GM18498 (cell line): ENCODE measurements at regions not wholly inside any gene's neighbourhood (a gene's known extent, or its start where the extent isn't known, plus 50 kb on each side); places are given as distances from the start of the nearest gene placed in this dataset.

Source experiments
- ATAC-seq: cut with Tn5 transposase; IDR thresholded peaks from one replicate; pipeline ENCODE4 v1.9.1; 2021; ENCODE audit warnings: mild to moderate bottlenecking, moderate library complexity; ENCODE audit not compliant: unreplicated experiment

- no peak for ATAC-seq
Observed at GRCh38 chr2:9681427-9681817, 50.6 kb upstream of the YWHAQ start.

DNA sequence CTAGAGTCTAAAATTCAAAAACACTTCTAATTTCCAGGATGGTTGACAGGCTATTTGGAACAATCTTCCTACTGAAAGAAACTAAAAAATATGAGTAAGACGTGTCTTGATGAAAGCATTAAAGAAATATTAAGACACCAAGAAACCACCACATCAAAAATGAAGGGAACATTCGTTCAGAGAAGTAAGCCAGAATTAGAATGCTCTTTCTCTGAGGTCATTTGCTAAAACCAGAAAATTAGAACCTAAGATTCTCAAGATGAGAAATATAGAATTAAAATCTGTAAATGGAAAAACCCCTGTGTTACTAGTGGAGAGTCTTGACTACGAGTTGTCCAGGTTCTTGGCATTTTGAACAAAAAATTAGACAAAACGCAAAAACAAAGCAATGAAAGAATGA, 54.8 kb upstream of the YWHAQ start:
- no peak for ATAC-seq

DNA sequence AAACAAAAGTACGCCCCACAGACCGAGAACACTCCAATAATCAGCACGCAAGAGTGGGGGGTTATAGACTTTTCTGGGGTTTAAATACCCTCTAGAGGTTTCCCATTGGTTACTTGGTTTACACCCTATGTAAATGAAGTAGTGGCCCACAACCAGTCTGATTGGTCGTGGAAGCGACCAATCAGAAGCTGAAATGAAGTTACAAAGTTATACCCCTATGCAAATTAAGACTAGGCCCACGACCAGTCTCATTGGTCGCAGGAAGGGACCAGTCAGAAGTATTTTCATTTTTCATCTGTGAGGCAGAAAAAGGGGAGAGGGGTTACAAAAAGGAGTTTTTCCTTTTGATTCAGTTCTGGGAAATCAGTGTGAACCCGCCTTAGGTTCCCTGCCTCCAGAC, 55.3 kb upstream of the YWHAQ start:
- ATAC-seq = no peak

- ATAC-seq = no peak
Observed at GRCh38 chr2:9690252-9690651, 59.5 kb upstream of the YWHAQ start.

DNA sequence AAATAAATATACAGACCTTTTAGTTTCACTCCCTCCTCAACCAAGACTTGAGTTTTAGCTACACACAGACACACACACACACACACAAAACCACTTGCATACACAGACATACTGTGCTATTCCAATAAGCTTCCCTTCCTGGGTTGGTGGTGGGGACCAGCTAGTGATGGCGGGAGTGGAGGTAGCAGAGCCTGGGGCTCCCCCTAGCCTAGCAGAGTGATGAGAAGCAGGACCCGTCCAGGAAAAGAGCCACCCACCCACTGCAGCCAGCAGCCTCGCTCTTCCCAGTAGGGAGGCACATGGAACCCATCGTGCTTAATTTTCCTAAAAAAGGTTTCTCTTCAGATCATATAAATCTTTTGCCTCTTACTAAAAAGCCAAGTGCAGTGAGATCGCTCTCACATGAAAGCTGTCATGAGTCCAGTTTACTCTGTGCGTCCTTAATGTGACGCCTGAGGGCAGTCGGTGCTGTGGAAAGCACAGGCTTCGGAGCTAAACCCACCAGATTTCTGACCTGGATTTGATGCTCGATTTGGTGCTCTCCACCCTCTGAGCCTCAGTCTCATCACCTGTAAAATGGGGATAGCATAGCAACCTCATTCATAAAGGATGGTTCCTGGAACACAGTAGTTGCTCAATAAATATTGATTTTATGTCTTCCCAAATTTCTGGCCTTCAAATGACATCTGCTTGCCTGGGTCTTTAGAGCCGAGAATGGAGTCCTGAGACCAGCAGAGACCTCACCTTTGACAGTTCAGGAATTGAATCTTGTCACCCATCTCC, 60.1 kb upstream of the YWHAQ start:
- ATAC-seq = no peak

DNA sequence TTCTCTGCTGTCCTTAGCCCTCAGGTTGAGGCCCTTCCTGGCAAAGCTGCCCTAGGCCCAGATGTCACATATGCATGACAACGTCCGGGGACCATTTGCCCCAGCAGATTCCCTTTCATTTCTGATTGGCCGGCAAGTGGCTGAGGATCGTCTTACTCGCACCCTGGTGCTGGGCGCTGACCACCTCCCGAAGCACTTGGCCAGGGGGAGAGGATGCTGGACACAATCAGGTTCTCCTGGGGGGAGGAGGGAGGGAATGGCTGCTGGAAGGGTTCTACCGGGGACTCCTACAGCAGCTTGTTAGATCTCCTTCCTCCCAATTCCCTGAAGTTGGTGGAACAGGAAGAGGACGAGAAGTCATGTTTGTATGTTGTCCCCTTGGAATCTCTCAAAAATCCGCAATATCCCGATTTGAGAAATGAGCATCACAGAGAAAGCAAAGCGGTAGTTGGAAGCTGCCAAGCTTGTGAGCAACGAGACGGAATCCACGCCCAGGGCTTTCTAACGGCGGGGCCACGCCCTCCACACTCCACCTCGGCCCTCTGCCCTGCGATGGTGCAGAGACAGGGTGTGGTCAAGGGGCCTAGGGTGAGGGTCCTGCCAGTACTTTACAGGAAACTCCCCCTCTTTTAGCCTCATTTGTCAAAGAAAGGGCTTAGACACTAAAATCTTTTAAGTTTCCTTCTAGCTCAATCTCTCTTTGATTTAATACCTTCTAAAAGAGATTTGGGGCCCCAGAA, 61.8 kb upstream of the YWHAQ start:
- ATAC-seq = no peak

- no peak for ATAC-seq
Observed at GRCh38 chr2:9693196-9693491, 62.3 kb upstream of the YWHAQ start.

DNA sequence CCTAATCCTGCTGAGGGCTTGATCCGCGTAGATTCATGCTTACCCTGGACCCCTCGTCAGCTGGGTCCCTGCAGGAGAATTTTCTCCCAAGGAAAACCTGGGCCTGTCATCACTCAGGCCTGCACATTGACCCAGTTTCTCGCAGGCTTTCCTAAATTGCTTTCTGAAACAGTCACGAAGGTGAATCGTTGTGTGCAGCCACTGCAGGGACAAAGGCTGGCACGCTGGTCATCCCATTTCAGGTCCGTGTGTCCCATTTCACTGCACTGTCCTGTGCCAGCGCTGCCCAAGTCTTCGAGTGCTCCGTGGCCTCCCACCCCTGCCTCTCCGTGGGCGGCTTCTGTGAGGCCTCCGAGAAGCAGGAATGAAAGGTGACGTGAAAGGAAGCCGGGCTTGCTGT, 62.8 kb upstream of the YWHAQ start:
- no peak for ATAC-seq

GRCh38 chr2:9694661-9695234, 64.0 kb upstream of the YWHAQ start:
- ATAC-seq = no peak

- no peak for ATAC-seq
Observed at GRCh38 chr2:9695941-9696340, 65.1 kb upstream of the YWHAQ start.

- ATAC-seq = no peak
Observed at GRCh38 chr2:9696731-9697130, 65.9 kb upstream of the YWHAQ start.

DNA sequence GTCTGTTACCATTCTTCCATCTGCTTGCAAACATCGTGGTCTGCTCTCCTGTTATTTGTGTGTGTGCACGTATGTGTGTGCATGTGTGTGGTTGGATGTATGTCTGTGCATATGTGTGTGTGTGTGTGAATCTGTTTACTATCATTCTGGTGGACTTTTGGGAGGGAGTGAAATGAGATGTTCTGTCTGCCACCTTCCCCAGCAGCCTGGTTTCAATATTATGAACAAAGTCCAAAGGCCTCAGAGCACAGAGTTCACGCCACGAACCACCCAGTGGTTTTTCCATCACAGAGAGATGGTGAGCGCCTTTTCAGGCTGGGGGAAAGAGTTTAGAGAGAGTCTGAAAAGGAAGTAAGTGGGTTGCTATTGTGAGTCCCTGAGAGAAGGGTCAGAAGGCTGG, 67.1 kb upstream of the YWHAQ start:
- ATAC-seq = no peak

DNA sequence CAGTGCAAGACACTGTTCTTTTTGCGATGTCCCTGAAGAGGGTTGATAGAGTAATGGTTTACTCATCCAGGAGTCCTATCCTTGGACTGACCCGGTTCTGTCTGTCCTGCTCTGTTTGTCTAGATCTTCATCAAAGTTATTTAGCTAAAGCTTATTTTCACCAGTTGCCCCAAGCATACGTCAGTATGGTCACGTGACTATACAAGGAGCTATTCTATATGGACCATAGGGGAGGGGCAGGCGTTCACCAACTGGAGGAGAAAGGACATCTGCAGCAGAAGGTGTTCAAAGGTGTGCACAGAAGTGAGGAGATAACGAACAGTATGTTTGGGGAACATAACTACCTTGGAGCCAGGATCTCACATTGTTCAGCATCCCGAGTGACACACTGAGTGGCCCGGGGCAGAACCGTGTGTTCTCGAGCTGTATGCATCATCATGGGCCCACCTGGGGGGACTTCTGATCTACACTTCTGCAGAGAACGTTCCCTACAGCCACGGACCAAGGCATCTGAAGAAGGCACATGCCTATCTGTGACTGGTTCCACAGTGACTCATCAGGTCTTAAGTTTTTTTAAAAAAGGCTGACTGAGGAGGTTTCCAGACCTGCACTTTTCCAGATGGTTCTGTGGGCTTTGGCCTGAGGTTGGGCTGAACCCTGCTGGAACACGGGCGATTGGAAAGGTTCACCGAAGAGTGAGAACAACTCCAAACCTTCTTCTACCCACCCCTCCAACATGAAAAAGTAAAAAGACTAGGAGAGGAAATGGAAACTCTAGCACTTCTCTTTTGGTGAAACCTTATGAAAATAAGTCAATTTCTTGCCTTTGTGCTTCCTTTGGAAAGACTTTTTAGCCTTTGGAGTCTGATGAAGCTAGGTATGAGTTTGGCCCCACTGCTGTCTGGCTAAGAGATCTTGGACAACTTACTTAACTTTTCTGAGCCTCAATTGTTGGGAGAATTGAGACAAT, 68.6 kb upstream of the YWHAQ start:
- no peak for ATAC-seq

- ATAC-seq = no peak
Observed at GRCh38 chr2:9700109-9700495, 69.3 kb upstream of the YWHAQ start.

GRCh38 chr2:9702604-9703084, 71.8 kb upstream of the YWHAQ start:
- ATAC-seq = no peak

DNA sequence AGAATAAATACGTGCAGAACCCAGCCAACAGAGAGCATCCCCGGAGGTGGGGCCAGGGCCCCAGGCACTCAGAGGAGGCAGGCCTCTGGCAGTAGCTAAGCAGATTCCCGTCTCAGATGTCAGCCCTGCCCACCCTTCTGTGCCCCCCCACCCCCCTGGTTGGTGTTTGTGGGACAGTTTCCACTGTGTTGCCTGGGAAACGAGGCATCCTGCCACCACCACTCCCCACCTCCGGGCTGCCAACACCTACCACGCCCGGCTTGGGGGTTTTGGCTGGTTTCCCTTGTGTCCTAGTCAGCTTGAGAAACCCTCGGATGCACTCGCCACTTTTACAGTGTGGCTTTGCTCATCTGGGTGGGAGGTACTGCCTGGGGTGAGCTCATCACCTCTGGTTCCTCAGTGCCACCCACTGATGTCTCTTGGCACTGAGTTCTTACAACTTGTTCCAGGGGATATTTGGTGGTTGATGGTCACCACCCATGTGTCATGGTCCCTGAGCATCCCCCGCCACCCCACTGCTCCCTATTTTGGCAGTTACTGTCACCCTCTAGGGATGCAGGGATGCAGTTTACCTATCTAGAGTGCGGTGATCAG, 72.4 kb upstream of the YWHAQ start:
- ATAC-seq = no peak

GRCh38 chr2:9703701-9704221, 73.0 kb upstream of the YWHAQ start:
- ATAC-seq = no peak

- no peak for ATAC-seq
Observed at GRCh38 chr2:9704600-9704999, 73.8 kb upstream of the YWHAQ start.

DNA sequence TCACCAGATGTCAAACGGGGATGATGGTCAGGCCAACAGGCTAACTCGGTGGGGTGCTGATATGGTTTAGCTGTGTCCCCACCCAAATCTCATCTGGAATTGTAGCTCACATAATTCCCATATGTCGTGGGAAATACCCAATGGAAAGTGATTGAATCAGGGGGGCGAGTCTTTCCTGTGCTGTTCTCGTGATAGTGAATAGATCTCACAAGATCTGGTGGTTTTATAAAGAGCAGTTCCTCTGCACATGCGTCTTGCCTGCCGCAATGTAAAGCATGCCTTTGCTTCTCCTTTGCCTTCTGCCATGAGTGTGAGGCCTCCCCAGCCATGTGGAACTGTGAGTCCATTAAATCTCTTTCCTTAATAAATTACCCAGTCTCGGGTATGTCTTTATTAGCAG, 74.4 kb upstream of the YWHAQ start:
- no peak for ATAC-seq

DNA sequence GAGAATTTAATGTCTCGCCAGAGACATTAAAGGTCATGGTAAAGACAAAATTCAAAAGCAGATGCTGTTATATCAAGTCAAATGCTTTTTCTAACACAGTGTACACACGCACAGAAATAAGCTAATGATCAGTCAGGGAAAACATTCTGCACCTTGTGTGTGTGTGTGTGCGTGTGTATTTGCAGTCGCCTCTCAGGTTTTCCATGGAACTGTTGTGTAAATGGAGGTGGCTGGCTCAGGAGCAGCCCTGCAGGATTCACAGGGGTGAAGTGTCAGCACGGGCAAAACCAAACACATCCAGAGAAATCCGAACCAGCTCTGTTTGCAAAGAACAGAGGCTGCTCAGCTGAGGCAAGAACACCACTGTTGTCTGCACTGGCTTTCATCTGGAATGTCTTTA, 76.2 kb upstream of the YWHAQ start:
- ATAC-seq = no peak
